COLO668 (cell line): ENCODE measurements at regions not wholly inside any gene's neighbourhood (a gene's known extent, or its start where the extent isn't known, plus 50 kb on each side); places are given as distances from the start of the nearest gene placed in this dataset.

ENCODE experiments used
- DNase-seq: peaks from one replicate; lab custom pipeline; 2025; ENCODE audit not compliant: unreplicated experiment; lab: John Stamatoyannopoulos, UW

DNA sequence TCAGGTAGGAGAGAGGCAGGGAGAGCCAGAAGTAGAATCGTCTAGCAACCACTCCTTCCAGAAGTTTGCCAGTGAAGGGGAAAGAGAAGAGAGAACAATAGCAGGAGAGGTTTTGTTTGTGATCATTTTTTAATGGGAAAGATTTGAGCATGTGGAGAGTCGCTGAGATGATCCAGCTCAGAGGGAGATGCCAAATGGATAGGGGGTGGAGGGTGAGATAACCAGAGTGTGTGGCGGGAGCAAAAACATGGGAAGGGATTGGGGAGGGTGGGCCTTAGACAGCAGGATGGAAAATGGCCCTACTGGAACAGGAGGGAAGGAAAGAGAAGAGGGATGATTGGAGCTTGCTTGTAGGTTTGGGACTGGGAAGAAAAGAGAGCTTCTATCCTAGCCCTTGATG is 269.8 kb downstream of the GLI2 start:
- no peak for DNase-seq

DNA sequence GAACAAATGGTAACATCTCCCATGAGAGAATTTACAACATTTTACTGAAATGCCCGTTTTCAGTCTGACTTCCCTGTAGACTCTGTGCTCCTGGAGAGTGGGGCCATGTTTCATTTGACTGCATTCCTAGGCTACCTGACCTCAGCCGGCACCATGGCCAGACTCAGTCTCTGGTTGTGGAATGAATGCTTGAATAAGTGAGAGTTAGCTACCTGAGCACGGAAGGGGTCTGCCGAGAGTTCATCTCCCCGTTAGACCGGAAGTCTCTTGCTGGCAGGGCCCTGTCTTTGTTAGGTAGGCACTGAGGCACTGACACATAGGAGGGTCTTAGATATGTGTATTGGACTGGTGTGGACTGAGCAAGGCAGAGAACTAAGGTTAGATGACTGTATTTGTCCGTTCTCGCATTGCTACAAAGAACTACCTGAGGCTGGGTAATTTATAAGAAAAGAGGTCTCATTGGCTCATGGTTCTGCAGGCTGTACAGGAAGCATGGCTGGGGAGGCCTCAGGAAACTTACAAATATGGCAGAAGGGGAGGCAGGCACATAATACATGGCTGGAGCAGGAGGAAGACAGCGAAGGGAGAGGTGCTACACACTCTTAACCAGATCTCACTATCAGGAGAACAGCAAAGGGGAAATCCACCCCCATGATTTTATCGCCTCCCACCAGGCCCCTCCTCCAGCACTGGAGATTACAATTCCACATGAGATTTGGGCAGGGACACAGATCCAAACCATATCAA is 271.2 kb downstream of the GLI2 start:
- DNase-seq = no peak

DNA sequence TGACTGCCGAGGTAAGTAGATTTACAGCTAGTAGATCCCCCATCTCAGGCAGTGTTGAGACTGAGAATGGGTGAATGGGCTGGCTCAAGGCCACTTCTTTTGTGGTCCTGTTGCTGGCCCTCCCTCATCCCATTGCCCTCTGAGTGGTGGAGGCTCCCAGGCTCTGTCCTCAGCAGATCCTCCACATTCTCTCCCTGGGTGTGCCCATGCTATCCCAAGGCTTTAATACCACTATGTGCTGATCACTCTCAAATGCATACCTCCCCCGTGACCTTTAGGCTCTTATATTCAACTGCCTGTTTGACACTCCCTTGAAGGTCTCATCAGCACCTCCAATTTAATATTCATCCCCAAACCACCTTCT is 271.8 kb downstream of the GLI2 start:
- no peak for DNase-seq

DNA sequence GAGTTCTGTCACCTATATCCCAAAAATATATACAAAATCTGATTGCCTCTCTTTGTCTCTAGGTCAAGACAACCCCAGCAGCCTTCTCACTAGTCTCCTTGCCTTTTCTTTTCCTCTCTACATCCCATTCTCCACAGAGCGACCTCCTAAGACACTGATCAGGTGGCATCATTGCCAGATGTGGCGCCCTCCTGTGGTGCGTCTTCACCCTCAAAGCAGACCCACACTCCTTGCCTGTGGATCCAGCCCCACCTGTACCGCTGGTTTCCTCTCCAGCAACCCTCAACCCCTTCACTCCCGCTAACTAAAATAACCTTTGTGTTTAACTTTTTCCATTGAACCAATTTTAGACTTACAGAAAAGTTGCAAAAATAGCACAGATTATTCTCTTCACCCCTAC is 273.3 kb downstream of the GLI2 start:
- DNase-seq = no peak

DNA sequence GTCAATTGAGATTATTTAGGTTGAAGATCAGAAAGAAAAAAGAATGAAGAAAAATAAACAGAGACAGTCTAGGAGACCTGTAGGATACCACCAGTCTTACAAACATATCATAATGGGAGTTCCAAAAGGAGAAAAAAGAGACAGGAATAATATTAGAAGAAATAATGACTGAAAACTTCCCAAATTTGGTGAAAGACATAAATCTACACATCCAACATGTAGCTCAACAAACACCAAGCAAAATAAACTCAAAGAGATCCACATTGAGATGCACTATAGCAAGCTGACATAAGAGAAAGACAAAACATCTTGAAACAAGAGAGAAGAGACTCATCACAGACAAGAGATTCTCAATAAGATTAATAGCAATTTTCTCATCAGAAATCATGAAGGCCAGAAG is 274.0 kb downstream of the TFCP2L1 start:
- no peak for DNase-seq

DNA sequence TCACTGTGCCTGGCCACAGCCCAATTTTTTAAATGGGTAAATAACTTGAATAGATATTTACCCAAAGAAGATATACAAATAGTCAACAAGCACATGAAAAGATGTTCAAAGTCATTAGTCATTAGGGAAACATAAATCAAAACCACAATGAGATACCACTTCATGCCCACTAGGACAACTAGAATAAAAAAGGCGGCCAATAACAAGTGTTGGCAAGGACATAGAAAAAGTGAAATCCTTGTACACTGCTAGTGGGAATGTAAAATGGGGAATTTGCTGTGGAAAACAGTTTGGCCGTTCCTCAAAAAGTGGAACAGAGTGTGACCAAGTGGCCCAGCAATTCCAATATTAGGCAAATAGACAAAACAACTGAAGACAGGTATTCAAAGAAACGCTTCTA is 270.1 kb downstream of the TFCP2L1 start:
- no peak for DNase-seq

DNA sequence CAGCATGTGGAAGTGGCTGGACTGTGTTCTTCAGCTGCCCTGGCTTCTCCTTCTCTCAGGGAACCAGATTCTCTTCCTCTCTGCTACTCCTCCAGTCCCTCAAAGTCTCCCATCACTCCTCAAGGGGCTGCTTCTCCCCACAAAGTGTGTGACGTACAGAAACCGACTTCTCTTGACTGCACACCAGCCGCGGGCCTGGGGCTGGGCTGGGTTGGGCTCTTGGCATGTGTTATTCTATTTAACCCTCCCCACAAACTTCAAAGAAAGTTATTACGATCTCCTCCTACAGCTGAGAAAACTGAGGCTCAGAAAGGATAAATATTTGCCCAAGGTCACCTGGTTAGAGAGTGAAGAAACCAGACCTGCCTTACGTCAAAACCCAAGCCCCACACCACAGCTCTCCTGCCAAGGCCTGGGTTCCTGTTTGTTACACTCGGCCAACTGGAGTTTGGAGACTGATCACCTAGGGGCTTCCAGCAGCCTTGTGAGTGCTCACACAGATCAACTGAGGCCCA is 269.0 kb downstream of the TFCP2L1 start:
- DNase-seq = no peak

DNA sequence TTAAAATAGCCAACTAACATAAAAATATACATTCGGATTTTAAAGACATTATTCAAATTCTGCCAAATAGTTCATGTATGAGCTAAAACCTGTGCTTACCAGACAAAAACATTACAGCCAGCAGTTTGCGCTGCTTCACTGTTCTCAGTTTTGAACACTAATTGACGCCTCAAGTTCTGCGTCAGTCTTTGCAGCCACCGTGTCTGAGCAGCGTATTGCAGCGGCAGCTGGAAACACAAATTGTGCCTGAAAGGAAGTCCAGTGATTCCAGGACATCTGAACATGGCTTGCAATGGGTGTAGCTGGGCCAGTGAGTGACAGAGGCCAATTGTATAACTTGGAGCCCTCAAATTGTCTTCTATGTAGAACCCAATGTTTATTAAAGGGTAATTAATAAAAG is 267.6 kb downstream of the TFCP2L1 start:
- no peak for DNase-seq

DNA sequence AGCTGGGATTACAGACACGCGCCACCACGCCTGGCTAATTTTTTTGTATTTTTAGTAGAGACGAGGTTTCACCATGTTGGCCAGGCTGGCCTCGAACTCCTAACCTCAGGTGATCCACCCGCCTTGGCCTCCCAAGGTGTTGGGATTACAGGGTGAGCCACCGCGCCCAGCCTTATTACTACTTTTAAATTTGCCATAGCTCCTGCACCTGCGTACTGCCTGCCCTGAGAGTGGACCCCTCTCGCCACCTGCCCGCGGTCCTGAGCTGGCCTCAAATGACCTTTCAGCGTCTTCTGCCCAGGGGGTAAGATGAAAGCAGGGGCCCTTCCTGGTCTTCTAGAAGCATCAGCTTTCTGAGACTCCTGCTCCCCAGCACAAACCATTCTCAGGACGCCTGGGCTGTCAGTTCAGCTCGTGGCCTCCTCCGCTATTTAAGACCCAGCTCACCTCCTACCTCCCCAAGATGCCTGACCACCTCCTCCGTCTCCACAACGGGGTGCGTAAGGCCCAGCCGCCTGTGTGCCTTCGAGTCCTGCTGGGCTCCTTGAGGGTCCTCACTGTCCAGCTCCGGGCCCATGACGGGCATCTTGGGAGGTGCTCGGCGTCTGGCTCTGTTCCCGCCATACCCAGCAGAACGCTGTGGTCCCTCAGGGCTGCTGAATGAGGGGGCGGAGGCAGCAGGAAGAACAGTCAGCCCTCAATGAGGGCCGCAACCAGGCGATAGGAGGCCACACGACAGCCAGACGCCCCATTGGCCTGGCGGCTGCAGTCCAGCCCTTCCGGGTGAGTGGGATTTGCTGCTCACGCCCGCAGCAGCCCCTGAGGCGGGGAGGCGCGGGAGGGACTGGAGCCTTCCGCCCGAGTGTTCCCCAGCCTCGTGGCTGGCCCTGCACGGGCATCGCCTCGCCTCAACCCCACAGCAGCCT is 266.6 kb downstream of the TFCP2L1 start:
- DNase-seq = peak; percentile 61

DNA sequence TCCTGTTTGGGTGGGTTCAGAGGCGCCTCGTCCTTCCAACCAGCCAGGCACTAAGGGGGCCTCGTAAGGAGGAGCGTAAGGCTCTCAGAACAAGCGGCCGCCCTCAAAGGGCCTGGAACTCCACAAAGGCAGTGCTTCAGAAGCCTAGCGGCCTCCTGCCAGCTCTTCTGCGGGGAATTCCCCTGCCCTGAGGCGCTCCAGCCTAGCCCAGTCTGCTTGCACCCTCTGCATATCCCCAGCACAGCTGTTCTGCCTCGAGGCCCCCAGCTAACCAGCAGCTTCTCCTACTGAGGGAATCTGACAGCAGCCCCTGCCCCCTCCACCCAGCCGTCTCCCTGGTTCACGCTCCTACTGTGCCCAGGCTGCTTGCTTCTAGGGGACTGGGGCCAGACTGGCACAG is 265.9 kb downstream of the TFCP2L1 start:
- peak; percentile 61 for DNase-seq

DNA sequence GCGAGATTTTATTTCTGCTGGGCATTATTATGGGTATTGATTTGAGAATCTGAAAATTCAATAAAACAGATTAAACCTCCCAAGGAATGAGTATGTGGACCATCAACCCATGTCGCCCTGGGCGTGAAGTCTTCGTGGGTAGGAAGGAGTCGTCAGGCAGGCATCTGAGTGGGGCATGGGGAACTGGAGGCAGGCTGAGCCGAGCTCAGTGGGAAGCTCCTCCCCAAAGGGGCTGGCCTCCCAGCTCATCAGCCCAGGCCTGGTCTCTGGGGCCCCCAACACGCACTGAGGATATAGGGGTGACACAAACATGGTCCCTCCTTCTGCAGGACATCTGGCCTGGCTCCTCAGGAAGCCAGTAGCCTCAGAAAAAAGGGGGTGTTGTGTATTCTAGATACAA is 265.2 kb downstream of the TFCP2L1 start:
- DNase-seq = no peak

DNA sequence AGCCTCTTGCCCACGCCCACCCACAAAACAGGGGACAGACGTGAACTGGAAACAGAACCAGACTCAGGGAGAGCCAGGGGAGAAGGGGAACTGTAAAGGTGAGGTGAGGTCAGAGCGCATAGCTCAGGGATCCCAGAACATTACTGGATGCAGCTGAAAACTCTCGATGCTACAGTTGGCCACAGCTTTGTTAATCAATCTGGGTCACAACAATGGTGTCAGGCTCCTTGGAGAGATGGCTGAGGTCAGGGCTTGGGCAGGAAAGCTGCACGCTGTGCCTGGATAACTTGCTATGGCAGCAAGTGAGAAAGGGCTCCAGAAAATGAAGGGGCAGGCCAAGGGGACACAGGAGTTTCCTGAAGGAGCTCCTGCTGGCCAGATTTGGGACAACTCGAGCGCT is 263.3 kb downstream of the TFCP2L1 start:
- no peak for DNase-seq

DNA sequence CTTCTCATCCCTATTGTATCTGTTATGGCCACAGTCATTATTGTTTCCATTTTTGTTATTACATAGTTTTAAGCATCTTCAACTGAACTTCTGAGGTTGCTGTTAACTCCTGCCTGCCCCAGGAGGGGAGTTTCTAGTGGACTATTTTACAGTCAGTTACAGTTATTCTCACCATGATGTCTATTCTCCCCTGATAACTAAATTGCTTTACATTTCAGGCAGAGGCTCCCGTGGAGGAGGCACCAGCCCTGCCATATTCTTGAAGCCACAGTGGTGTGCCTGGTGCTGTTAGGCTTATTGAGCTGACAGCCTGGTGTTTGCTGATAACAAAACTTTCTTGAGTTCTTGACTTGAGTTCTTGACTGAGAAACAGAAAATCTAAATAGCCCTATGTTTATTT is 256.4 kb downstream of the TFCP2L1 start:
- no peak for DNase-seq

DNA sequence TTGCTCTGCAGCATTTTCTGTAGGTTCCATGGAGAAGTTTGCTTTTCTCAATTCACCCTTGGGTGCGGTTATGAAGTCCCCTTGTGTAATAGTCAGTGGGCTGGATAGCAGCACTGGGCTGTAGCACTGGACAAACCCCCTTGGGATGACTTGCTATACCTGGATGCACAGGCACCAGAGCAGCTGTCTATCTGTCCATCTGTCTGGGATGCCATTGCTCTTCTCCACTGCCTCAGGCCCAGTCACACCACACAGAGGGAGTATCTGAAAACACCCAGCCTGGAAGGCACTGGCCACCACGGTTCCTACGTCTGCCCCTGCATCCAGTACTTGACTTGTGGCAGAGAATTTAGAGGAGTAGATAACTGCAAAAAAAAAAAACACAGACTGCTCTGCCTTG is 254.5 kb downstream of the TFCP2L1 start:
- no peak for DNase-seq

DNA sequence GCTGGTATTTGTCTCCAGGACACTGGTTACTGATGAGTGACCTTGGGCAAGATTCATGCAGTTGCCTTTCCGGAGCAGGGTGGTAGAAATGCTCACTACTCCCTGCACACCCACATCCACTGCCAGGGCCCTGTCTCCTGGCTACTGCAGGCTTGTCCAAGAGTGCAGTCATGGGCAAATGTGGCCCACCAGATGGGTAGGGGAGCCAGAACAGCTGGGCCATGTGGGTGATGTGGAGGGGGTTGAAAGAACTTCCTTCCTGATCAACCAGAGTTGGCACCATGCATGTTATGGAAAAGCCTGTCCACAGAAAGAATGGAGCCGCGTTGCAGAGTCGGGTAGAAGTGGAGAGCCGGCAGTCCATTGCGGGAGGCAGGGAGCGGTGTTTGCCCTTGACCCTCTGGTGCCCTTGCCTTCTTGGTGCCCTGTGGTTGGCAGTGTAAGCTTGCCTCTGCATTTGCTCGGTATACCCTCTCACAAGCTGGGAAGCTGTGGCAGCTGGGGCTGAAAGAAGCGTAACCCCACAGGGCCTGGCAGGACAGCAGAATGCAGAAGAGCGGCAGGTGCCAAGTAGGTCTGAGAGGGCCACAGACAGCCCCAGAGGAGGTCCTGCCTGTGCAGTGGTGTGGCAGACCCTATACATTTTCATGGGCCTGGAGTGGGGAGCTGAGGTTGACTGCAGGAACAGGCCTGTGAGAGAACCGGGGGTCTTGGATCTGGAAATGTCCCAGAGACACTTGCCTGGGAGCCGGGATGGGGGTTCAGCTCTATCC is 253.2 kb downstream of the TFCP2L1 start:
- no peak for DNase-seq

DNA sequence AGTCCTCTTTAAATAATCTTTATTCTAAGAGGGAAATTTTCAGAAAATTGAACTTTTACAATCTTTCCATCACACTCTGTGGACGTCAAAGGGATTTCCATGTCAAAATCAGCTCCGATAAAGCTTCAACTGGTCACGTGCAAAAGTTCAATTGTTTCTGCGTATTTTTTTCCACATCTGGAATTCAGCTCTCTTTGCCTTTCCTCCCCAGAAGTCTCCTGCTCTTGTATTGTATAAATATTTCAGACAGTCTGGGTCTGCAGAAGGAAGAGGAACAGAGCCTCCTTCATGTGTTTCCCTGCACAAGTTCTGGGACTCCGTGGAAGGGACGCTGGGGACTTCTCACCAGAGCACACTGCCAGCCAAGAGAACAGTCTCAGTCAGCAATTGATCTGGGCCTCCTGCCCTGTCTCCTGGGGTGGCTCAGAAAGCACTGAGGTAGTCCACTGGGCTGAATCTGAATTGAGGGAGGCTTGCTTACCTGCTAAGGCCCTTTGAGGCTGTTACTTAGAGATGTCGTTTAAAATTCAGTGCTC is 251.5 kb downstream of the TFCP2L1 start:
- DNase-seq = no peak

DNA sequence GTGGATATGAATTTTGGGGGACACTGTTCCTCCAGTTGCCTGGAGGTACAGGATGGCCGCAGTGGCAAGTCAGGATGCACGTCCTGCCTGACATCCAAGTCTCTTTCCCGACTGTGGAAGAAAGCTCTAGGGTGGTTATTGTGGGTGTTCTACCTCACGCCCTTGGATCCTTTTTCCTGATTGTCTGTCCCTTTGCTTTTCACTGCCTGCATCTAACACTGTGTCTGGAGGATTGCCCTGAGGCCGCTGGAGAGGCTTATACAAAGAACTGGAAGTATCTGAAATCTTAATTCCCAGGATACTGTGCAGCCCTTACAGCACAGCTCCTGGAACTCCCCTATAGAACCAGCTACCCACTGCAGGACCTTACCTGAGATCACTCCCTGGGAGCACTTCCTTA is 250.5 kb downstream of the TFCP2L1 start:
- no peak for DNase-seq

DNA sequence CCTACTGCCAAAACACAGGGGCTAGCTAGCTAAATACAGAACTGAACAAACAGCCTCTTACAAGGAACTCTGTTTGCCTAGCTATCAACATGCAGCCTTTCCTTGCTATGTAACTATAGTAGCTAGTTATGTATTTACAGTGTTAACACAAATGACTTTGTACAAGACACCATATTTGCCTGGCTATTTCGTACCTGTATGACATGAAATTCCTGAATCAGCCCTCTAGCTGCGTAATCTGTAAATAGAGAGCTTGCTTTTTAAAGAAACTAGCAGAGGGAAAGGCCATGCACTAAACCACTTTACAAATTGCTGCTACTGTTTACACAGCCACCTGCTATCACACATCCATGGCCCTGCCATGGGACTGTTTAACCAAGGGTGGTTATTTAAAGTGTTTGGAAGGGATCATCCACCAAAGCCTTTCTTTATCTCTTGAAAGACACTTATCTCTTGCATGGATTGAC is 248.7 kb downstream of the TFCP2L1 start:
- peak; percentile 74 for DNase-seq

DNA sequence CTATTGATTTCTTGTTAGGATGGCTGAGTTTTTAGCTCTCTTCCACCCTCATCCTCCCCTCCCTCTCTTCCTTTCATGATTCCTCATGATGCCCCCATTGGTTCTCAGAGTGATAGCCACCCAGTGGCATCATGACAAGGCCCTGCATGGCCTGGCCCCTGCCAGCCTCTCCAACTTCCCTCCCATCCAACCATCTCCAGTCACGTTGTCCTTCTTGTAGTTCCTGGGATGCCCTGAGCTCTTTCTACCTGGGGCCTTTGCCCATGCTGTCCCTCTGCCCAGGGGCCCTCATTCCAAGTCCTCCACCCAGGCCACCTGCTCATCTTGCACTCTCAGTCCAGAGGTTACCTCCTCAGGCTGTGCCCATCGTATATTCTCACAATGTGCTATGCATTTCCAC is 247.5 kb downstream of the TFCP2L1 start:
- no peak for DNase-seq

DNA sequence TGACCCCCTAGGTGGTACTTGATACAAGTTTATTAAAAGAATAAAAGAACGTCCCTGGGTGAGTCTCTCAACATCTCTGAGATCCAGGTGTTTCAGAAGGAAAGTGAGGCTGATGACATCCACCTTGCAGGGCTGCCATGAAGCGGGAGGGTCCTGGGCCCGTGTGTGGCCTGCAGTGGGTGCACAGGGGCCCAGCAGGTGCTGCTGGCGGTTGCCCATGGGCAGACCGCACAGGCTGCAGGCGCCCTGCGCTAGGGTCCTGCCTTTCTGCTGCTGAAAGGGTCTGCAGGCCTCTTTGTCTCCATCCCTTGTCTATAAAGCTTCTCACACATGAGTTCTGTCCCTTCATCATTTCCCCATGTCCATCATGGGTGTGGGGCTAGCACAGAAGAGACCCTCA is 247.0 kb downstream of the TFCP2L1 start:
- DNase-seq = no peak

DNA sequence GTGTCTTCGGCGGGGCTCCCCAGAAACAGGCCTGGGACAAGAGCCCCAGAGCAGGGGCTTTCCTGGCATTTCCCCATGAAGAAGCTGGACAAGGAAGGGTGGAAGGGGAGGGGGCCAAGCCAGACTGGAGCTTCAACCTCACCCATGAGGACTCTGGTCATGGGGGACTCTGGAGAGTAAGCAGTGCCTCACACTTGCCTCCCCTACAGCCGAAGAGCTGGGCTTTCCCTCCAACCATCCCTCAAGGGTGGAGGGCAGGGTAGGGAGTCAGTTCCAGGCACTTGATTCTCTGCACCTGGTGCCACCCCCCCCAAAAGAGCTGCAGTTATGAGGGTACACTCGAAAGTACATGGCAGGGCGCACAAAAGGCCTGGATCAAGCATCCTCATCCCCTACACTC is 246.6 kb downstream of the TFCP2L1 start:
- DNase-seq = no peak
